Fibroblast of skin of right quadriceps (primary cell): ENCODE measurements at regions not wholly inside any gene's neighbourhood (a gene's known extent, or its start where the extent isn't known, plus 50 kb on each side); places are given as distances from the start of the nearest gene placed in this dataset.

ENCODE experiments used
- DNase-seq: peaks from one replicate; pipeline ENCODE4 v3.0.0-alpha.2; 2013

GRCh38 chr5:56456002-56456401, 222.9 kb upstream of the ANKRD55 start:
- DNase-seq: peak; percentile 15

DNA sequence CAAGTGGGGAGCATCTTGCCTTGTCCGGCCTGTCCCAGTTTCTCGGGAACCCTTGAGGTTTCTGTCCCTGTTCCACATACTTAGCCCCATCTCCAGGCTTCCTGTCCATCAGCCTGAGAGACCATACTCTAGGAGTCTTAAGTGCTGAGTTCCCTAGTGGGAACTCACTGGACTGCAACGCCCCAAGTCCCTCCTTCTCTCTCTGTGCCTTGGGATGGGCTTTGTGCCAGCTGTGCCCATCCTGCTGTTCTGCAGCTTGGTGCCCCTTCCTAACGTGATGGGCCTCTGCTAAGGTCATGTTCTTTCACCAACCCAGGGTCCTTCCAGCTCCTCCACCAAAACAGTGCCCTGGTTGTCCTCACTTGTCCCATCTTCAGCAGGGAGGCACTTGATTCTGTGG, 222.3 kb upstream of the ANKRD55 start:
- DNase-seq: no peak

GRCh38 chr5:56454219-56454862, 221.2 kb upstream of the ANKRD55 start:
- DNase-seq: no peak

DNA sequence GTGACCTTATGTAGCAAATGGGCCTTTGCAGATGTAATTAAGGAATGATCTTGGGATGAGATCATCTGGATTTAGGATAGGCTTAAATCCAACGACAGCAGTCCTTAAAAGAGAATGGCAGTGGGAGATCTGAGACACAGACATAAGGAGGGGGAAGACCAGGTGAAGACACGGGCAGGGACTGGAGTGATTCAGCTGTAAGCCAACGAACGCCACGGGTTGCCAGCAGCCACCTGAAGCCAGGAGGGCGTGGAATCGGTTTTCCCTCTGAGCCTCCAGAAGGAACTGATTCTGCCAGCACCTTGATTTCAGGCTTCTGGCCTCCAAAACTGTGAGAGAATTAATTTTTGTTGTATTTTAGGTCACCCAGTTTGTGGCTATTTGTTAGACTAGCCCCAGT, 218.6 kb upstream of the ANKRD55 start:
- no peak for DNase-seq

DNA sequence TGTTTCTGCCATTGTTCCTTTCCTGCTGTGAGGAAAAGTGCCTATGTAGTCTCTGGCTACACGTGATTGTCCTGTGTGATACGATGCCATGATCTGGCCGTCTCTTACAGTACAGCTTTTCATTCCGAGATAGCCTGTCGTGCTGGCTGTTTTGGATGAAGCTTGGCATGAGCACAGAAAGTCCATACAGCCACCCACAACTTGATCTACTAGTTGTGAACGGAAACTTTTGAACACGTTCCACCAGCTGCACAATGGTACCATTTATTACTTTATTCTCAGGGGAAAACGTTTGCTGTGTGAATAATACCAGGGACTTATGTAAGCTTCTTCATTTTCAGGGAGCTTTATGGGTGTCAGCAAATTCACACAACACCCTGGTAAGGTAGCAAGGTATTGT, 217.6 kb upstream of the ANKRD55 start:
- no peak for DNase-seq

DNA sequence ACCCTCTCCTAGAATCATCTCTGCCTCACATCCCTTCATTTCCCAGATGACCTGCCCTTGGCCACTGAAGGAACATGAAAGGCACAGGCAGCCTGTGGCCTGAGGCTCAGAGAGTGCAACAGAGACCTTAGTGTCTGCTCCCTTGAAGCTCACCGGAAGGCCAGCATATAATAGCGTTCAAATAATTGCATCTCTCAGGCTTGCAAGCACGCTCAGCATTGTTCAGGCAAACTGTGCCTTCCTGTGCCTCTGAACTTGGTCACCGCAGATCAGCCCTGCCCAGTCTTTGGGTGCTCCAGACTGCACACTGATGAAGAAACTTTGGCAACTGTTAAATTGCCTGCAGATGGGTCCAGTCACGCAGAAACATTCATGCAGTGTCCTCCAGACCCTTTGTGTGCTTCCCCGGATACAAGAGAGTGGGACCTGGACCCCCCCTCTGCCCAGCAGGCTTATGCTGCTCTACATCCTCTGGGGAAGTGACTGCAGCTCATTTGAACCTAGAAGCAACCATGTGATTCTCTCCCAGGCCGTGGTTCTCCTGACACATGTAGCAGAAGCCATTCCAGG, 216.0 kb upstream of the ANKRD55 start:
- no peak for DNase-seq

- DNase-seq: no peak
These were observed 214.5 kb upstream of the ANKRD55 start for GRCh38 chr5:56447656-56448055.

DNA sequence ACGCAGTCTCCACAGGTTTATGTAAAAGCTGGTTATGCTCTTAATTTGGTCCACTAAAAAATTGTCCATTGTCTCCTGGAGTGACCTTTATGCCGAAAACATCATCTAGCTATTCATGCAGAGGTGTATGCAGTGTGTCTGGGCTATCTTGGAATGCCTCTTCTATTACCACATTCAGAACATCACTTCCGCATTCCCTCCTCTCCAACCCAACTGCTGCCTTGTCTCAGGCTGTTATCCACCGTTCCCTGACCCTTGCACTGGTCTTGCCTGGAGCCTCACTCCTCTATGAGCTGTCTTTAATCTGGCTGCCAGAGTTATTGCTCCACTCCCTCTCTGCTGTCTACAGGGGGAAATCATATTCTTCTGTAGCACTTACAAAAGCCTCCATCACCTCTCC, 214.1 kb upstream of the ANKRD55 start:
- DNase-seq: no peak

DNA sequence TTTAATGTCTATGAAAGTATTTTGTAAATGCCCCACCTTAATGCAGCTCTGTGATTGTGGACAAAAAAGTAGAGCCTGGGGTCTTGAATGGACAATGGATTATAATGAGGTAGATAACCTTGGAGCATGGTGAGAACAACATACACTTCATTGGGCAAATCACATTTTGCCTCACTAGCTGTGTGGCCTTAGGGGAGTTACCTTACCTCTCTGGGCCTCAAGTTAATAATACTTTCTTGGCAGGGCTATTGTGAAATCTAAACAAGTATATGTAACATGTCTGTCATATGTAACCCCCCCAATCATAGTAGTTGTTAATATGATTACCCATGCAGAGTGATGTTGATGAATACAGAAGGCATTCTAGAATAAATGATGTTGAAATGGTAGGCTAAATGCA, 213.6 kb upstream of the ANKRD55 start:
- DNase-seq: no peak

- DNase-seq: no peak
These were observed 210.7 kb upstream of the ANKRD55 start for GRCh38 chr5:56443826-56444225.

DNA sequence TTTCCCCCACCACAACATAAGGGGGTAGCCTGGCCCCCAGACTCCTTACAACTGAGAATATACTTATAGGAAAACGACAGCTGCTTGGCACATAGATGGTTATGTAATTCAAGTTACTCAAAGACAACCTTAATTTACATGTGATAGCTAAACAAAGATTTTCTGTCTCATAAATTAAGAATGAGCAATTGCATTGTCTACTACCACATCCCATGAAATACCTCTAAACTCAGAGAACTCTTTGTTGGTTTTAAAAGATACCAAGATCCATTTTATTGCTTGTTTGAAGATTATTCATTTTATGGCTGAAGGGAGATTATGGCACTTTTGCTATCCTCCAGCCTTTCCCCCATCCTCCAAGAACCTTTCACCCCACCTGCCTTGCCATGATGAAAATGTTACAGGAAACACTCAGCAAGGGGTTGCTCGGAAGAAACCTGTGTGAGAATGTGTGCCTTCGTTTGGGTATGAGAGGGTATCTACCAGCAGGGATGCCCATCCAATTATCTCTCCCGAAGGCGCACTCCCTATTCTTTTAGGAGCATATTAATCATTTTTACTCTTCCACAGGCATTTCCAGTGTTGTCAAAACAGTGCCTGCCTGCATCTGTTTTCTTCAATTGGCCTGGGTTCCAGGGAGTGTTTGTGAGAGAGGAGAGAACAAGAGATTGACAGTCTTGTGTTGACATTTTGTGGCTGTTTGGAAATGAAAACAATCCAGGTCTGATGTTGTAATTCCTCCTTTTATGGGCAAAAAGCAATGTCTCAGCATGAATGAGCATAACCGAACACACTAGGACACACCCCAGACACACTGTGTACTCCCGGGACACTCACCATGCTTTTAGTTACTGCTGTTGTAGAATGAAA, 208.0 kb upstream of the ANKRD55 start:
- DNase-seq: peak; percentile 56

DNA sequence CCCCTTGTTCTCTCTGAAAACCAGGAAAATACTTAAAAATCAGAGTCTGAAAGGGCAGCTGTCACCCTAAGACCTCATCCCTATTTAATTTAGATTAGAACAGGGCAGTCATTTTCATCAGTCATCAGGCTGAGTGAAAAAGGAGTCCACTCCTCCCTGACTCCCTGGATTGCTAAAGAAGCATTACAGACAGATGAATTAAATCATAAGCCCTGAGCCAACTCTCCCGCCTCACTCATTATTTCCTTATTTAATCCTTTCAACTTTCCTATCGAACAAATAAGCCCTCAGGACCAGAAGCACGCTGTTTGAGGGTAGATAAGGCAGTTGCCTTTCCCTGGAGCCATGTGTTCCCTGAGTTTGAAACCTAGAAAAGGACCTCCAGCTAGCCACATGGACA, 201.9 kb upstream of the ANKRD55 start:
- DNase-seq: no peak

GRCh38 chr5:56433039-56433617, 200.0 kb upstream of the ANKRD55 start:
- no peak for DNase-seq

DNA sequence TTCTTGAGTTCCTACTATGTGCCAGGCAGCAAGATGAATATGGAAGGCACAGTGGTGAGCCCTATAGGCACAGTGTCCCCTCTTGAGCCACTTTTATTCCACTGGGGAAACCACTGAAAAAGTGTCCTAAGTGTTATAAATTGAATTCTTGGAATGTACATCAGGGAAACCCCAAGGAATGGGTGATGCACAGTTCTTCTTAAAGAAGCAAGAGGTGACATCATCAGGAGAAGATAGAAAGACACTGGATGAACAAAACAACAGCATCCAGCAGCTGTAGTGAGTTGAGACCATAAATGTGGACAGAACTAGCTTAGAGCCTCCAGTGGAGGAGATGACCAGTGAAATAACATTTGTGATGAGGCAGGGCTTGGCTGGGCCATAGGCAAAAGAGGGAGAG, 199.2 kb upstream of the ANKRD55 start:
- DNase-seq: no peak

GRCh38 chr5:56430422-56430821, 197.3 kb upstream of the ANKRD55 start:
- no peak for DNase-seq

DNA sequence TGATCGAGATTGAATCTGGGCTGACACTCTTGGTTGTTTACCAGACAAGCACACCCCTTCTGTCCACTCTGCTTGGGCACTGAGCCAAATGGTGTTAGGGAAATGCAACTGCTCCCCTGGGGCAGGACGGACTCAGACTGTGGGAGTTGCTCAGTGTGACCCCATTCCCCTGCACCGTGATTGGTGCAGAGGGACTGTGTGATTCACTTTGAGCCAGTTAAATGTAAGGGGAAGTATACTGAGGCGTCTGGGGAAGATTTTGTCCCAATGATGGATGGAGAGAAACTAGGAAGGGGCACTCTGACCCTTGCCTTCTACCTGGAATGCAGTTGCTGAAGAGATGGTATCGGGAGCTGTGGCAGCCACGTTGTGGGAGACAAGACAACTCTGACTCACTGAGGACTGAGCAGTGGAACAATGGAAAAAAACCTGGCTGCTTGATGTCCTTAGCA, 196.0 kb upstream of the ANKRD55 start:
- no peak for DNase-seq

GRCh38 chr5:56426693-56427092, 193.6 kb upstream of the ANKRD55 start:
- no peak for DNase-seq

- DNase-seq: no peak
These were observed 189.1 kb upstream of the ANKRD55 start for GRCh38 chr5:56422076-56422762.

DNA sequence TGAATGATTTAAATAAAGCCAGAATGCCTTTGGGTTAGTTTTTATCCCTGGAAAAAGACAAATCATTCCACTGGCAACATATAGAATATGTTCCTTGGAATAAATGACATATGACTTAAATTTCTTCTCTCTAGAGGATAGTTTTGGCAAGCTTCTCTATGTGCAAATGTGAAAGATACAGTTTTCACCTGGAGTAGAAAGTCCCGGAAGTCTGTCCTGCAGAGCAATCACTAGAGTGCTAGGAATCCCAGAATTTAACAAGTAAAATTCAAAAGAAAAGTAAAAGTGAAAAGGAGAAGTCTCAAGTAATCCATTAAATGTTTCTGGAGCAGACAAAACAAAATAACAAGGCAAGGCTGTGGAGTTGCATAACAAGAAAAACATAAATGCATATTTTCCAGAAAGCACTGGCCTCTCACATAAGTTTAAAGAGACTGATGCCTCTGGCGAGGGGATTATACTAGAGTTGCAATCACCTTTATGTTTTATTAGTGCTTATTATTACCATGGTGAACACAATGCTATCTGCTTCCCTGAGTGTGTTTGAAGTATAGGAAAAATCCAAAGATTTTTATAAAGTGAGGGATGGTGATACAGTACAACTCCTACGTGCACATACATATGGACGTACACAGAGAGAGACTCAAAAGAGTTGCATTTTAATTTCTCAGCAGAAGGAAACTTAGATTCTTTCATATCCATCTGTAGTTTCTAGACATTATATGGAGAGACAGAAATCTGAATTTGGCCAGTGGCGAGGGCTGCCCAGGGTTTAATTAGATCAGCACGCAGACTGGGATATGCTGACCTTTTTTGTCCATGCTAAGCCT, 188.3 kb upstream of the ANKRD55 start:
- DNase-seq: no peak

DNA sequence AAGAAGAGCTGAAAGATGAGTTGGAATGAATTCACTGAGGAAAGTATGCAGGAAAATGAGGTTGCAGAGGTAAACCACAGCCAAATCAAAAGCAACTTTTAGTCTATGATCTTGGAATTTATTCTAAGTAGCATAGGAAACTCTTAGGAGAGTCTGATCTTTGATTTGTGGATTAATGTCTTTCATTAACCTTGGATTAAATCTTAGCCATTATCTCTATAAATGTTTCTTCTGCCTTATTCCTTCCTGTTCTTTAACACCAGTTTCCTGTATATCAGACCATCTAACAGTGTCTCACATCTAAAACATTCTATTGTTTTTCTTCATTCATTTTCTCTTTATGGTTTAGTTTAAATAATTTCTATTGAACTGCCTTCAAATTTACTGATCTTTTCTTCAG, 187.2 kb upstream of the ANKRD55 start:
- DNase-seq: no peak

- no peak for DNase-seq
These were observed 186.5 kb upstream of the ANKRD55 start for GRCh38 chr5:56419667-56420066.

DNA sequence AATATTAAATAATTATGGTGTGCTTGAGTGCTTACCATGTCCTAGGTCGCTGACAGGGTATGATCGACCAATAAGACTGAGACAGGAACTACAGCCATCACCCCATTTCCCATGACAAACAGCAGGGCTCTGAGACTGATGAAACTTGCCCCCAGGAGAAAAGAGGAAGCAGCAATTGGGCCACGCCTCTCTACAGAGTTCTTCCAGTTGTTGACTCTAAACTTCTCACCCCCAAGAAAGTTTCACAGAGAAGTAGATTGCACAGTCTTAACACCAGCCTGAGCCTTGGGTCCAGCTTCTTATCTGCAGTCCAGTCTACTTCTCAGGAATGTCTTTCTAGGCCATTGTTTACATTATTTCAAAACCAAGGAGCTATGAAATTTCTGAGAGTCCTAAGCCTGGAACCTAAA, 182.2 kb upstream of the ANKRD55 start:
- peak; percentile 68 for DNase-seq
